Gastroesophageal sphincter (tissue), 4 donors: ENCODE measurements at regions not wholly inside any gene's neighbourhood (a gene's known extent, or its start where the extent isn't known, plus 50 kb on each side); places are given as distances from the start of the nearest gene placed in this dataset.

Source experiments
- ATAC-seq: fragments of 150-250 bp; one replicate; pipeline ENCODE4 v1.9.1; 2016; ENCODE audit warnings: mild to moderate bottlenecking, moderate library complexity
- H3K27ac ChIP-seq, 4 donors: fragments of 200-600 bp; sonication (generic) in 3 of 4; 1 replicate in 3 of 4; 2 replicates in 1 of 4; pipeline ENCODE4 v1.5.1; 2016 to 2019
- H3K27me3 ChIP-seq: fragments of 200-600 bp; sonication (generic); one replicate; pipeline ENCODE4 v1.5.1; 2019
- H3K36me3 ChIP-seq, 2 donors: fragments of 200-600 bp; sonication (generic); one replicate each; pipeline ENCODE4 v1.5.1; 2019; ENCODE audit warnings: control low read depth in 1 of 2
- H3K4me1 ChIP-seq, 3 donors: fragments of 200-600 bp; sonication (generic); 1 replicate in 2 of 3; 2 replicates in 1 of 3; pipeline ENCODE4 v1.5.1; 2016 to 2019; ENCODE audit warnings: control low read depth in 2 of 3
- H3K4me3 ChIP-seq, 2 donors: fragments of 200-600 bp; sonication (generic); one replicate each; pipeline ENCODE4 v1.5.1; 2019; ENCODE audit warnings: mild to moderate bottlenecking in 1 of 2, moderate library complexity in 1 of 2
- H3K9me3 ChIP-seq, 3 donors: fragments of 200-600 bp; sonication (generic); one replicate each; pipeline ENCODE4 v1.5.1; 2017 to 2019; ENCODE audit warnings: control low read depth in 2 of 3
- EP300 ChIP-seq: sonication (generic); formaldehyde crosslinking; IDR thresholded peaks from one replicate; pipeline ENCODE4 v1.6.1; 2017; ENCODE audit warnings: antibody characterized with exemption, mild to moderate bottlenecking
- POLR2A ChIP-seq, 2 donors: fragments of 450-650 bp; IDR thresholded peaks; one replicate each; pipeline ENCODE4 v1.6.1; 2017; ENCODE audit warnings: antibody characterized with exemption in 2 of 2, mild to moderate bottlenecking in 2 of 2, moderate library complexity in 1 of 2
- POLR2AphosphoS5 ChIP-seq: sonication (generic); formaldehyde crosslinking; IDR thresholded peaks from one replicate; pipeline ENCODE4 v1.6.1; 2017; ENCODE audit warnings: antibody characterized with exemption
- WGBS, 2 donors: methylation state at CpG; one replicate each; pipeline ENCODE4 v1.1.5; 2018; ENCODE audit warnings: low coverage in 1 of 2; 5-methylcytosine and 5-hydroxymethylcytosine counted together
- TF ChIP-seq, protein P1 (sequence below), 4 experiments: fragments of 200-600 bp in 2 of 4; fragments of 450-650 bp in 2 of 4; sonication (generic) in 1 of 4; IDR thresholded peaks; one replicate each; pipeline ENCODE4 v1.5.1; 2017 to 2019; ENCODE audit warnings: antibody characterized with exemption in 4 of 4, mild to moderate bottlenecking in 2 of 4, moderate library complexity in 2 of 4

DNA sequence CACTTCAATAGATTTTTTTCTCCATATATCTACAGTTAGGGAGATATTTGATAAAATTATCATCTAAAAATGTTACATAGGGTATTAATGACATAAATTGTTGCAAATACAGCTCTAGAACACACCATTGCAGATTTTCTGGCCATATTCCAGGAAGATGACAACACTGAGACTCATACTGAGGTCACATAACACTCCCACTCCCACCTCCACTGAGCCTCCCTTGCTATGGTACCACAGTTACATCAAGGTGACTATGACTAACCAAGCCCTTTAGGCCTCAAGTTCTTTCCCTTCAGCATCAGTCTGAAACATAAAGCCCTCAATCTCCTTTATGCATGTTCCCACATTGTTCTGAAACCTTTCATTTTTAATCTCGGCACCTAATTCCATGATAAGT lies 932.0 kb upstream of the IGFBP7 start:
- Histone ChIP-seq H3K4me3 (no peak overlapping the region), H3K27ac (no peak overlapping the region), H3K4me1 (no peaks in the 10 kb centered on the region), H3K36me3 (no peaks in the 10 kb centered on the region), H3K27me3 (no peaks in the 10 kb centered on the region), H3K9me3 (no peaks in the 10 kb centered on the region)
- no peak for ATAC-seq
- WGBS, 2 donors: 79 to 89% methylated on average over 1 of the region's 1 CpG
- TF ChIP-seq, protein P1, sequence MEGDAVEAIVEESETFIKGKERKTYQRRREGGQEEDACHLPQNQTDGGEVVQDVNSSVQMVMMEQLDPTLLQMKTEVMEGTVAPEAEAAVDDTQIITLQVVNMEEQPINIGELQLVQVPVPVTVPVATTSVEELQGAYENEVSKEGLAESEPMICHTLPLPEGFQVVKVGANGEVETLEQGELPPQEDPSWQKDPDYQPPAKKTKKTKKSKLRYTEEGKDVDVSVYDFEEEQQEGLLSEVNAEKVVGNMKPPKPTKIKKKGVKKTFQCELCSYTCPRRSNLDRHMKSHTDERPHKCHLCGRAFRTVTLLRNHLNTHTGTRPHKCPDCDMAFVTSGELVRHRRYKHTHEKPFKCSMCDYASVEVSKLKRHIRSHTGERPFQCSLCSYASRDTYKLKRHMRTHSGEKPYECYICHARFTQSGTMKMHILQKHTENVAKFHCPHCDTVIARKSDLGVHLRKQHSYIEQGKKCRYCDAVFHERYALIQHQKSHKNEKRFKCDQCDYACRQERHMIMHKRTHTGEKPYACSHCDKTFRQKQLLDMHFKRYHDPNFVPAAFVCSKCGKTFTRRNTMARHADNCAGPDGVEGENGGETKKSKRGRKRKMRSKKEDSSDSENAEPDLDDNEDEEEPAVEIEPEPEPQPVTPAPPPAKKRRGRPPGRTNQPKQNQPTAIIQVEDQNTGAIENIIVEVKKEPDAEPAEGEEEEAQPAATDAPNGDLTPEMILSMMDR (IDR thresholded peaks at IDR 0.05): no peak
- TF ChIP-seq POLR2A (IDR thresholded peaks at IDR 0.05) (no peak), POLR2AphosphoS5 (no peak), EP300 (no peak)

- Histone ChIP-seq H3K27ac (no peak overlapping the region), H3K36me3 (no peaks in the 10 kb centered on the region)
These were observed 883.8 kb upstream of the IGFBP7 start for GRCh38 chr4:57993944-57994343.

DNA sequence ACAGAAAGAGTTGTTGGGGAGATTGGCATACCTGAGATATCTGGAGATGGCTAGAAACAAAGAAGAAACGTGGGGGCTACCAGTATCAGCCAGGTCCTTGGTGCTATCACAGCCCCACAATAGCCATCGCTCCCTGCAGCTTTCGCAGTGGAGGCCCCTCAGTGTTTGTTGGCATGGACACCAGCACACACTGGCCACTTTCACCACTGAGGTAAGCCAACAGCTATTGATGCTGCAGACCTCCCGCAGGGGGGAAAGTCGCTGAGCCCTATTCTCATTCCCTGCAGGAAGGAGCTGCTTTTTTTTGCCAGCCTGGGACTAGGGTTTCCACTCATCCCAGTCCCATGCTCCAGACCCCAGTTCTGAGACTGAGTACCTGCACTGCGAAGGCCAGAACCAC lies 879.2 kb upstream of the IGFBP7 start:
- no peak for ATAC-seq
- TF ChIP-seq EP300: no peak
- TF ChIP-seq POLR2A (IDR thresholded peaks at IDR 0.05): no peak
- TF ChIP-seq, protein P1 (IDR thresholded peaks at IDR 0.05): no peak
- TF ChIP-seq POLR2AphosphoS5: no peak

More at GRCh38 chr4:57993944-57994343, 883.8 kb upstream of the IGFBP7 start:
- Histone ChIP-seq H3K27me3 (no peaks in the 10 kb centered on the region), H3K9me3 (no peaks in the 10 kb centered on the region), H3K4me1 (peaks cover 0 to 5% (median 0%) of the 10 kb centered on the region in 3 donors), H3K4me3 (no peak overlapping the region)
- TF ChIP-seq POLR2A (IDR thresholded peaks at IDR 0.05) (no peak), EP300 (no peak), POLR2AphosphoS5 (no peak)
- TF ChIP-seq, protein P1 (IDR thresholded peaks at IDR 0.05): no peak
- no peak for ATAC-seq
- WGBS, 2 donors: 33 to 62% methylated on average over 2 of the region's 2 CpGs

GRCh38 chr4:57985161-57985560 lies 875.0 kb upstream of the IGFBP7 start:
- no peaks in the 10 kb centered on the region for H3K27me3 ChIP-seq
- H3K4me3 ChIP-seq: no peak overlapping the region
- TF ChIP-seq EP300: no peak
- no peak for TF ChIP-seq POLR2A (IDR thresholded peaks at IDR 0.05)
- TF ChIP-seq POLR2AphosphoS5: no peak
- TF ChIP-seq, protein P1 (IDR thresholded peaks at IDR 0.05): no peak
- ATAC-seq: no peak
- no peaks in the 10 kb centered on the region for H3K9me3 ChIP-seq
- no peak overlapping the region for H3K27ac ChIP-seq
- no peaks in the 10 kb centered on the region for H3K36me3 ChIP-seq
- no peaks in the 10 kb centered on the region for H3K4me1 ChIP-seq

More for the DNA sequence above, 879.2 kb upstream of the IGFBP7 start:
- Histone ChIP-seq H3K4me3 (no peak overlapping the region), H3K27ac (no peak overlapping the region), H3K36me3 (no peaks in the 10 kb centered on the region), H3K4me1 (peaks cover 0 to 5% (median 0%) of the 10 kb centered on the region in 3 donors), H3K9me3 (no peaks in the 10 kb centered on the region), H3K27me3 (no peaks in the 10 kb centered on the region)
- WGBS, 2 donors: 95% methylated on average over 3 of the region's 6 CpGs; no CpG with 5 or more reads in 1 of the 2 donors

DNA sequence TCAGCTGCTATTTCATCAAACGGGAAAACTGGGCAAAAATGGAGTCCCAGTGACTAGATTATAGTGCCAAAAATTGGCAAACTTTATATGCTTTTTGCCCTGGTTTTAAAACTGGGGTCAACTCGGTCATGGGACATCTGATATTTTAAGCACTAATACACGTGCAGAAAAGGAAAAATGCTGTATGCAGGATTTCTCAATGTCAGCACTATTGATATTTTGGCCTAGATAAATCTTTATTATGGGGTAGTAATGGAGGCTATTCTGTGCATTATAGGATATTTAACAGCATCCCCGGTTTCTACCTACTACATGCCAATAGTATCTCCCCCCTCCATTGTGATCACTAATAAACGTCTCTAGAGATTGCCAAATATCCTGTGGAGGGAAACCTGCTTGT lies 870.9 kb upstream of the IGFBP7 start:
- Histone ChIP-seq H3K4me3 (no peak overlapping the region), H3K4me1 (no peaks in the 10 kb centered on the region), H3K27me3 (no peaks in the 10 kb centered on the region), H3K9me3 (no peaks in the 10 kb centered on the region), H3K36me3 (no peaks in the 10 kb centered on the region), H3K27ac (no peak overlapping the region)
- no peak for ATAC-seq
- 76 to 78% methylated on average over 5 of the region's 5 CpGs for WGBS, 2 donors
- TF ChIP-seq POLR2AphosphoS5: no peak
- TF ChIP-seq, protein P1 (IDR thresholded peaks at IDR 0.05): no peak
- TF ChIP-seq POLR2A (IDR thresholded peaks at IDR 0.05): no peak
- TF ChIP-seq EP300: no peak
